ENCODE measurements at regions not wholly inside any gene's neighbourhood (a gene's known extent, or its start where the extent isn't known, plus 50 kb on each side); places are given as distances from the start of the nearest gene placed in this dataset.
"Not testable (repeated sequence)": the region's sequence is repeated elsewhere in the genome, so short reads cannot be mapped to it uniquely, and the experiment has no call there.

DNA sequence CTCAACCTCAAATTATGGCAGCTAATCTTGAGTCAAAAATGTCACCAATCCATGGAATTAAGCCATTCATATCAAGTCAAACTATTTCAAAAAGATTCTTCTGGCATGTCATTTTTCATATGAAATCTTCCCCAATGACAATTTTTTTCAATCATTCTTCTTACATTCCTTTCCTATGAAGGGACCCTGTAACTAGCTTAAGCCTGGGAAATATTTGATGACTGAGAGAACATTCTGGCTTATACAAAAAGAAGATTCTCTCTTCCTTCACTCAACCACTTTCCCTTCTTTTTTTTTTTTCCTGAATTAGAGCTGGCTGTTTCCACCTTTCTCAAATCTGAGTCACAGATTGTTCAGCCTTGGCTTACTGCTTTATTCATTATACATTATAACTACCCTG, 903.7 kb downstream of the FAM181B start:
- POLR2A ChIA-PET, result interaction anchor here (0.7 kb wide), 1 partner anchor 669 kb away, joined by 4 read pairs; no protein-coding TSS in a partner anchor
- H3K4me3 Mint-ChIP-seq, result no peak overlapping the region

DNA sequence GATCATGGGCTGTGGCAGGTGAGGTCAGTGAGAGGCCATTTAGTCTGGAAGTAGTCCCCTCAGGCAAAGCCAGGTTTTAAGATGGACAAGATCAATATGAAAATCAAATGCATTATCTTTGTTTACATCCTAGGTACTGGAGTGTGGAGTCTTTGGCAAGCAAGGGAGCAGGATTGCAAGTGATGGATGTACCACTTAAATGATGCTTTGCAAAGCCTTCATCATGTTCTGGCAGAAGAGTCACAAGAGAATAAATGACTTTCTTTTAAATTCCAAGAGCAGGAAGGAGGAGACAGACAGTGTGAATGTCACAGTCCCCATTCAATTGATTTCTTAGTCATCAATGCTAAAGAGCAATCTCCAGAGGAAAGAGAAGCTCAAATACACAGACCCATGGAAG, 908.3 kb downstream of the FAM181B start:
- CTCF ChIA-PET, result no interaction called here
- POLR2A ChIA-PET, result no interaction called here
- Mint-ChIP-seq H3K27me3 (ENCODE audit: low read depth) (no peaks in the 10 kb centered on the region), H3K27ac (no peak overlapping the region), H3K4me1 (ENCODE audit: low read depth) (no peaks in the 10 kb centered on the region), H3K4me3 (no peak overlapping the region), H3K36me3 (ENCODE audit: low read depth) (no peaks in the 10 kb centered on the region), H3K9me3 (ENCODE audit: insufficient read depth) (peaks cover 4% of the 10 kb centered on the region)
- DNase-seq (no peak), ATAC-seq (no peak)

More for the DNA sequence above, 903.7 kb downstream of the FAM181B start:
- CTCF ChIA-PET, result no interaction called here
- Mint-ChIP-seq H3K27me3 (ENCODE audit: low read depth) (no peaks in the 10 kb centered on the region), H3K4me1 (ENCODE audit: low read depth) (no peaks in the 10 kb centered on the region), H3K9me3 (ENCODE audit: insufficient read depth) (peaks cover 21% of the 10 kb centered on the region), H3K27ac (no peak overlapping the region), H3K36me3 (ENCODE audit: low read depth) (peaks cover 2% of the 10 kb centered on the region)
- DNase-seq (no peak), ATAC-seq (no peak)

GRCh38 chr11:81819462-81819861, 914.2 kb downstream of the FAM181B start:
- ATAC-seq, result no peak
- Mint-ChIP-seq H3K36me3 (ENCODE audit: low read depth) (no peaks in the 10 kb centered on the region), H3K4me3 (no peak overlapping the region), H3K27me3 (ENCODE audit: low read depth) (no peaks in the 10 kb centered on the region), H3K4me1 (ENCODE audit: low read depth) (no peaks in the 10 kb centered on the region), H3K9me3 (ENCODE audit: insufficient read depth) (no peaks in the 10 kb centered on the region), H3K27ac (no peak overlapping the region)
- ChIA-PET POLR2A (no interaction called here), CTCF (interaction anchor here (0.7 to 1.3 kb wide), 2 partner anchors 31 to 33 kb away, joined by 3 read pairs; no protein-coding TSS in a partner anchor)
- no peak for DNase-seq

DNA sequence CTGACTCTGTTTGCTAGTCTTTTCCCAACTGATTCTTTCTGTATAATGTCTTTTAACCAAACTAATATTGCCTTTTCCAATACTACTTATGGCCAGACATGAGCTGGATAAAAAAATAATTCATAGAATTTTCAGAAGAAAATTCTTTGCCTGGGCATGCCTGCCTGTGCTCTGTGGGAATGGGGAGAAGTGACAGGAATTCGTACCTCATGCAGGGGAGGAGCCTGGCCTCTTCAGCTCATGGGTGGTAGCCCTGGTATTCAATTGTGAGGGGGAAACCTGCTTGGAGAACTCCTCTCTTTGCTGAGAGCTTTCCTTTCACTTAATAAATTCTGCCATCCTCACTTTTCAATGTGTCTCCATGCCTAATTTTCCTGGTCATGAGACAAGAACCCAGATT, 928.8 kb downstream of the FAM181B start:
- ATAC-seq, result no peak
- Mint-ChIP-seq H3K4me3 (no peak overlapping the region), H3K27me3 (ENCODE audit: low read depth) (no peaks in the 10 kb centered on the region), H3K9me3 (ENCODE audit: insufficient read depth) (no peaks in the 10 kb centered on the region), H3K4me1 (ENCODE audit: low read depth) (no peaks in the 10 kb centered on the region), H3K36me3 (ENCODE audit: low read depth) (no peaks in the 10 kb centered on the region), H3K27ac (no peak overlapping the region)
- ChIA-PET CTCF (interaction anchor here (0.7 kb wide), 1 partner anchor 12 kb away, joined by 3 read pairs; no protein-coding TSS in a partner anchor), POLR2A (no interaction called here)
- no peak for DNase-seq

DNA sequence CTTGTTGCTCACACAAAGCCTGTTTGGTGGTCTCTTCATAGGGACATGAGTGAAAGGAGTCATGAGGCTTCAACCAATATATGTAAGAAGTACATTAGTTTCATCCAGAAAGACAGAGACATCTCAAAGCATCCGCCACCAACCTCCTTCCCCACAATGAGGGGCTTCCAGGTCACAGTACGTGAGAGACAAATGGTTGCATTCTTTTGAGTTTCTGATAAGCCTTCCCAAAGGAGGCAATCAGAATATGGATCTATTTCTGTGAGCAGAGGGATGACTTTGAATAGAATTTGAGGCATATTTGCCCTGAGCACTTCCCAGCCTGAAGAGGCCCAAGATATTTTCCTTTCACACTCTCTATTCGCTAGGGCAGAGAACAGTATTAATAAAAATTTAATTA, 931.1 kb downstream of the FAM181B start:
- Mint-ChIP-seq H3K27me3 (ENCODE audit: low read depth) (no peaks in the 10 kb centered on the region), H3K9me3 (ENCODE audit: insufficient read depth) (no peaks in the 10 kb centered on the region), H3K36me3 (ENCODE audit: low read depth) (no peaks in the 10 kb centered on the region), H3K4me3 (no peak overlapping the region), H3K27ac (no peak overlapping the region), H3K4me1 (ENCODE audit: low read depth) (no peaks in the 10 kb centered on the region)
- ChIA-PET CTCF (no interaction called here), POLR2A (no interaction called here)
- DNase-seq, result no peak
- no peak for ATAC-seq

GRCh38 chr11:81792416-81792815, 941.2 kb downstream of the FAM181B start:
- Mint-ChIP-seq H3K9me3 (ENCODE audit: insufficient read depth) (no peaks in the 10 kb centered on the region), H3K27ac (no peak overlapping the region), H3K36me3 (ENCODE audit: low read depth) (no peaks in the 10 kb centered on the region), H3K4me3 (no peak overlapping the region), H3K4me1 (ENCODE audit: low read depth) (peaks cover 11% of the 10 kb centered on the region), H3K27me3 (ENCODE audit: low read depth) (no peaks in the 10 kb centered on the region)
- CTCF ChIA-PET, result interaction anchor here (1.0 kb wide), 1 partner anchor 12 kb away, joined by 3 read pairs; no protein-coding TSS in a partner anchor
- no peak for DNase-seq
- POLR2A ChIA-PET, result no interaction called here
- no peak for ATAC-seq

DNA sequence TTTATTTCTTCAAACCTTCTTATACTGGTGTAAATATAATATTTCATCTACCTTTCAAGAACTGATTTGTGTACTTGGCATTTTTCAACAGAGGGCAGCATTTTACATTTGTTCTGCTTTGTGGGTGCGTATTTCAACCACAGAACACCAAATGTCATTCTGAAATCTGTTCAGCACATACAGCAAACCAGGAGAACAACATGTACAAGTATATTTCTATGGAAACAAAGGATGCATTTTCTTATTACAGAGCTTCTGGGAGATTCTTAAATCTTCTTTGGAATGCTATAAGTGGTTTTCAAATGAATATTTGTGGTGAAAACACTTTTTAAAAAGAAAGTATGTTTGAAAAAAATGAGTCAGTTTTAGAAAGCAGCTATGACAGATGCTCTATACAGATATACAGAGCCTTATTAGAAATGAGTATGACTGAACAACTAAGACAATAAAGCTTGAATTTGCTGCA, 946.0 kb downstream of the FAM181B start:
- H3K4me1 Mint-ChIP-seq (ENCODE audit: low read depth), result peaks cover 11% of the 10 kb centered on the region
- ATAC-seq (peak; percentile 60), DNase-seq (peak; percentile 45)
- POLR2A ChIA-PET, result no interaction called here
- no peaks in the 10 kb centered on the region for H3K36me3 Mint-ChIP-seq (ENCODE audit: low read depth)
- no peak overlapping the region for H3K27ac Mint-ChIP-seq
- H3K9me3 Mint-ChIP-seq (ENCODE audit: insufficient read depth), result no peaks in the 10 kb centered on the region
- H3K27me3 Mint-ChIP-seq (ENCODE audit: low read depth), result no peaks in the 10 kb centered on the region
- H3K4me3 Mint-ChIP-seq, result no peak overlapping the region
- CTCF ChIA-PET, result interaction anchor here (0.7 to 2.1 kb wide), 17 partner anchors 10 to 908 kb away, joined by 3 to 9 read pairs (median 4); no protein-coding TSS in a partner anchor

GRCh38 chr11:81772166-81772565, 961.5 kb downstream of the FAM181B start:
- Mint-ChIP-seq H3K4me1 (ENCODE audit: low read depth) (no peaks in the 10 kb centered on the region), H3K27me3 (ENCODE audit: low read depth) (no peaks in the 10 kb centered on the region), H3K9me3 (ENCODE audit: insufficient read depth) (no peaks in the 10 kb centered on the region), H3K36me3 (ENCODE audit: low read depth) (no peaks in the 10 kb centered on the region), H3K27ac (no peak overlapping the region), H3K4me3 (no peak overlapping the region)
- CTCF ChIA-PET, result no interaction called here
- ATAC-seq (no peak), DNase-seq (no peak)
- POLR2A ChIA-PET, result no interaction called here

GRCh38 chr11:81769906-81770305, 963.8 kb downstream of the FAM181B start:
- H3K9me3 Mint-ChIP-seq (ENCODE audit: insufficient read depth); H3K27ac Mint-ChIP-seq; CTCF ChIA-PET; H3K36me3 Mint-ChIP-seq (ENCODE audit: low read depth); H3K4me3 Mint-ChIP-seq; ATAC-seq; POLR2A ChIA-PET; H3K27me3 Mint-ChIP-seq (ENCODE audit: low read depth); H3K4me1 Mint-ChIP-seq (ENCODE audit: low read depth); DNase-seq: not testable (repeated sequence)

DNA sequence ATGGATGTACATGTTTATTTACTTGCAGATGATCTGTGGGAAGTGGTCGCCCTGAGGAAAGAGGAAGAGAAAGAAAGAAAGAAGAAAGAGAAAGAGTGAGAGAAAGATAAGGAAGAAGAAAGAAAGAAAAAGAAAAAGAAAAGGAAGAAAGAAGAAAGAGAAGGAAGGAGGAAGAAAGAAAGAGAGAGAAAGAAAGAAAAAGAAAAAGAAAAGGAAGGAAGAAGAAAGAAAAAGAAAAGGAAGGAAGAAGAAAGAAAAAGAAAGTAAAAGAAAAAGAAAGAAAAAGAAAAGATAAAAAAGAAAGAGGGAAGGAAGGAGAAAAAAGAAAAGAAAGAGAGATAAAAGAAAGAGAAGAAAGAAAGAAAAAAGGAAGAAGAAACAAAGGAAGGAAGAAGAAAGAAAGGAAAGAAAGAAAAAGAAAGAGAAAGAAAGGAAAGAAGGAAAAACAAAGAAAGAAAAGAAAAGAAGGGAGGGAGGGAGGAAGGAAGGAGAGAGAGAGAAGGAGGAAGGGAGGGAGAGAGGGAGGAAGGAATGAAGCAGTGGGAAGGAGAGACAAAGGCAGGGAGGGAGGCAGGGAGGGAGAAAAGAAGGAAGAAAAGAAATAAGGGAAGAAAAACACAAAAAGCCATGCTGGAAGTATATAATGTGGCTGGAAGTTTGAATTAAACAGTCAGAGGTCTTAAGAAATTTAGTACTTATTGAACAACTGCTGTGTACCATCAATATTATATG, 976.6 kb downstream of the FAM181B start:
- ChIA-PET CTCF (no interaction called here), POLR2A (no interaction called here)
- no peak overlapping the region for H3K27ac Mint-ChIP-seq
- no peaks in the 10 kb centered on the region for H3K9me3 Mint-ChIP-seq (ENCODE audit: insufficient read depth)
- peaks cover 2% of the 10 kb centered on the region for H3K27me3 Mint-ChIP-seq (ENCODE audit: low read depth)
- H3K4me1 Mint-ChIP-seq (ENCODE audit: low read depth), result no peaks in the 10 kb centered on the region
- H3K36me3 Mint-ChIP-seq (ENCODE audit: low read depth), result no peaks in the 10 kb centered on the region
- no peak for ATAC-seq
- H3K4me3 Mint-ChIP-seq, result no peak overlapping the region
- no peak for DNase-seq

DNA sequence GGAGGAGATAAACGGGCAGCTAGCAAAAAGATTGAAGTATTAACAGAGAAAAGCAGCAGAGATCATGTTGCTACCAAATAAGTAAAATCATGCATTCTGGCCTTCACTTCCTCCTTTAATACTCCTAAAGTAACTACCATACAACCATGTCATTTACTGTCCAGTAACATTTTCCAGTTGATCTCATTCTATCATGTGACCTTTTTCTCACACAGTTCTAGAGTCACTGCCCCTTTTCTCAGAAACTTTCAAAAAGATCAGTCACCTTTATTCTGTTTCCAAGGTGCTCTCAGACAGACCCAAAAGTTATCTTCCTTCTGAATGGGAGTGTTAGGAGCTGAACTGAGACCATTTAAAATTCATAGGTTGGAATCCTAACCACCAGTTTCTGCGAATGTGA, 984.4 kb downstream of the FAM181B start:
- Mint-ChIP-seq H3K9me3 (ENCODE audit: insufficient read depth) (no peaks in the 10 kb centered on the region), H3K4me3 (no peak overlapping the region), H3K27me3 (ENCODE audit: low read depth) (peaks cover 2% of the 10 kb centered on the region), H3K36me3 (ENCODE audit: low read depth) (no peaks in the 10 kb centered on the region), H3K4me1 (ENCODE audit: low read depth) (no peaks in the 10 kb centered on the region), H3K27ac (no peak overlapping the region)
- ATAC-seq, result no peak
- POLR2A ChIA-PET, result no interaction called here
- no peak for DNase-seq
- CTCF ChIA-PET, result no interaction called here

GRCh38 chr11:81744336-81745116, 989.1 kb downstream of the FAM181B start:
- CTCF ChIA-PET, result no interaction called here
- no peak overlapping the region for H3K4me3 Mint-ChIP-seq

More at GRCh38 chr11:81744336-81745116, 989.1 kb downstream of the FAM181B start:
- POLR2A ChIA-PET, result no interaction called here
- Mint-ChIP-seq H3K36me3 (ENCODE audit: low read depth) (no peaks in the 10 kb centered on the region), H3K9me3 (ENCODE audit: insufficient read depth) (no peaks in the 10 kb centered on the region), H3K27me3 (ENCODE audit: low read depth) (peaks cover 2% of the 10 kb centered on the region), H3K4me1 (ENCODE audit: low read depth) (no peaks in the 10 kb centered on the region), H3K27ac (no peak overlapping the region)
- no peak for DNase-seq
- ATAC-seq, result no peak
